Astrocyte (in vitro differentiated cells and primary cell): ENCODE measurements at regions not wholly inside any gene's neighbourhood (a gene's known extent, or its start where the extent isn't known, plus 50 kb on each side); places are given as distances from the start of the nearest gene placed in this dataset.

Source experiments
- EZH2 ChIP-seq: IDR thresholded peaks from 2 replicates; pipeline ENCODE4 v1.6.1; 2012; ENCODE audit warnings: mild to moderate bottlenecking, low read length, inconsistent platforms; ENCODE audit not compliant: insufficient read depth
- TF ChIP-seq, protein P1 (sequence below): IDR thresholded peaks from 2 replicates; pipeline ENCODE4 v1.5.1; 2011; ENCODE audit warnings: low read depth, mild to moderate bottlenecking, inconsistent platforms, low read length, moderate library complexity; ENCODE audit not compliant: insufficient read depth

- no peak for TF ChIP-seq EZH2
- TF ChIP-seq, protein P1, sequence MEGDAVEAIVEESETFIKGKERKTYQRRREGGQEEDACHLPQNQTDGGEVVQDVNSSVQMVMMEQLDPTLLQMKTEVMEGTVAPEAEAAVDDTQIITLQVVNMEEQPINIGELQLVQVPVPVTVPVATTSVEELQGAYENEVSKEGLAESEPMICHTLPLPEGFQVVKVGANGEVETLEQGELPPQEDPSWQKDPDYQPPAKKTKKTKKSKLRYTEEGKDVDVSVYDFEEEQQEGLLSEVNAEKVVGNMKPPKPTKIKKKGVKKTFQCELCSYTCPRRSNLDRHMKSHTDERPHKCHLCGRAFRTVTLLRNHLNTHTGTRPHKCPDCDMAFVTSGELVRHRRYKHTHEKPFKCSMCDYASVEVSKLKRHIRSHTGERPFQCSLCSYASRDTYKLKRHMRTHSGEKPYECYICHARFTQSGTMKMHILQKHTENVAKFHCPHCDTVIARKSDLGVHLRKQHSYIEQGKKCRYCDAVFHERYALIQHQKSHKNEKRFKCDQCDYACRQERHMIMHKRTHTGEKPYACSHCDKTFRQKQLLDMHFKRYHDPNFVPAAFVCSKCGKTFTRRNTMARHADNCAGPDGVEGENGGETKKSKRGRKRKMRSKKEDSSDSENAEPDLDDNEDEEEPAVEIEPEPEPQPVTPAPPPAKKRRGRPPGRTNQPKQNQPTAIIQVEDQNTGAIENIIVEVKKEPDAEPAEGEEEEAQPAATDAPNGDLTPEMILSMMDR, result no peak
Measured at GRCh38 chr4:122052677-122053076, 99.5 kb upstream of the BLTP1 start.
